Karpas-422 (cell line): ENCODE measurements at regions not wholly inside any gene's neighbourhood (a gene's known extent, or its start where the extent isn't known, plus 50 kb on each side); places are given as distances from the start of the nearest gene placed in this dataset.

Source experiments
- DNase-seq: peaks from one replicate; pipeline ENCODE4 v3.0.0-alpha.2; 2015
- H2AFZ ChIP-seq: fragments of 200-600 bp; sonication (generic); 2 replicates; pipeline ENCODE4 v1.6.1; 2014; ENCODE audit warnings: antibody characterized with exemption, low read length, mixed read lengths
- H3K27ac ChIP-seq: fragments of 200-600 bp; sonication (generic); 2 replicates; pipeline ENCODE4 v1.5.1; 2014; ENCODE audit warnings: mild to moderate bottlenecking, low read length, moderate library complexity
- H3K27me3 ChIP-seq: fragments of 200-600 bp; sonication (generic); 2 replicates; pipeline ENCODE4 v1.6.1; 2014; ENCODE audit warnings: low read length, mixed read lengths
- H3K36me3 ChIP-seq: fragments of 200-600 bp; sonication (generic); 2 replicates; pipeline ENCODE4 v1.6.1; 2014; ENCODE audit warnings: low read length, mixed read lengths; ENCODE audit not compliant: insufficient read depth
- H3K4me1 ChIP-seq: fragments of 200-600 bp; sonication (generic); 2 replicates; pipeline ENCODE4 v1.6.1; 2014; ENCODE audit warnings: mild to moderate bottlenecking, low read length, mixed read lengths
- H3K4me2 ChIP-seq: fragments of 200-600 bp; sonication (generic); 2 replicates; pipeline ENCODE4 v1.6.1; 2014; ENCODE audit warnings: low read length, low read depth, mild to moderate bottlenecking; ENCODE audit not compliant: poor library complexity, severe bottlenecking
- H3K4me3 ChIP-seq: fragments of 200-600 bp; sonication (generic); 2 replicates; pipeline ENCODE4 v1.5.1; 2014; ENCODE audit warnings: mild to moderate bottlenecking, antibody characterized with exemption, low read length, mixed read lengths
- H3K79me2 ChIP-seq: fragments of 200-600 bp; sonication (generic); 2 replicates; pipeline ENCODE4 v1.6.1; 2014; ENCODE audit warnings: mild to moderate bottlenecking, low read length, mixed read lengths
- H3K9ac ChIP-seq: fragments of 200-600 bp; sonication (generic); 2 replicates; pipeline ENCODE4 v1.6.0; 2014; ENCODE audit warnings: low read length
- H3K9me2 ChIP-seq: fragments of 200-600 bp; sonication (generic), shearing (Covaris generic); replicated peaks from 2 replicates; pipeline ENCODE4 v1.6.0; 2014; ENCODE audit warnings: mild to moderate bottlenecking, low read length, moderate library complexity; ENCODE audit not compliant: insufficient read depth
- H3K9me3 ChIP-seq: fragments of 300-700, 200-600 bp; sonication (generic); 2 replicates; pipeline ENCODE4 v1.6.1; 2014; ENCODE audit warnings: low read length, mixed read lengths
- H4K20me1 ChIP-seq: fragments of 200-600 bp; sonication (generic); 2 replicates; pipeline ENCODE4 v1.6.1; 2014; ENCODE audit warnings: mild to moderate bottlenecking, antibody characterized with exemption, low read length, low read depth; ENCODE audit not compliant: insufficient read depth

DNA sequence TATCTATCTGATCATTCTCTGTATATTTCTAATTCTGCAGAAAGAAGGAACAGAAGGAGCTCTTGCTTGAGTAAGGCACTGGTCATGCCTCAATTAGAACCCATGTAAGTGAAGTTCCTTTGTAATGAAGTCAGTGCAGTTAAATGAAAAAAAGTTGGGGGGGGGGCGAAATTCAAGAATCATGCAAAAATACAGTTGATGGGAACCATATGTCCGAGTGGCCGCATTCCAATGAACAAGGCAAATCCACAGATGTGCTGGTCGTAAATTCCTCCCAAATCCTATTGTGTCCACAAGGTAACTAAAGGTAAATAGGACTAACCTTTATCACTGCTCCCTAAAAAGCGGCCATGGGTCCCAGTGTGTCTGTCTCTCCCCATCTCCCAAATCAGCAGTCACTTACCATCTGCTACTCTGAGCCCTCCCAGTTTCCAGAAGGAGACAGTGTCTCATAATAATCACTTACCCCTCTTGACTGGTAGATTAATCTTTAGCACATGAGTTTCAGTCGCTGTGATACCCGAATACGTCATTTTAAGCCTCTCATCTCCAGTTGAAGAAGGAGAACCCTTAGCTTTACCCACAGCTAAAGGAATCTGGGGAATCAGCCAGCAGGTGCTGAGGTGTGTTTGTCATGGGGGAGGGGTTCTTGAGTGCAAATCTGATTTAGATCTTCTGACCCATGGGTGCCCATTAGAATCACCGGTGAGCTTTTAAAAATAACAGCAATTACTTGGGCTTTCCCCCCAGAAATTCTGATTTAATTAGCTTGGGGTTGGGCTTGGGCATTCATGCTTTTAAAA lies 56.3 kb upstream of the EPHB3 start:
- no peak overlapping the region for H2AFZ ChIP-seq
- no peak for DNase-seq
- H3K9me3 ChIP-seq = no peaks in the 10 kb centered on the region
- H4K20me1 ChIP-seq = no peaks in the 10 kb centered on the region
- H3K27me3 ChIP-seq = 0 out of 2 replicates have a peak, but pooled peaks cover 4% of the 10 kb centered on the region
- H3K9ac ChIP-seq = no peak overlapping the region
- H3K4me3 ChIP-seq = no peak overlapping the region
- H3K79me2 ChIP-seq = no peaks in the 10 kb centered on the region
- H3K4me1 ChIP-seq = peaks cover 7% of the 10 kb centered on the region
- no peaks in the 10 kb centered on the region for H3K36me3 ChIP-seq
- H3K9me2 ChIP-seq = no peaks in the 10 kb centered on the region
- H3K27ac ChIP-seq = no peak overlapping the region
- no peak overlapping the region for H3K4me2 ChIP-seq

DNA sequence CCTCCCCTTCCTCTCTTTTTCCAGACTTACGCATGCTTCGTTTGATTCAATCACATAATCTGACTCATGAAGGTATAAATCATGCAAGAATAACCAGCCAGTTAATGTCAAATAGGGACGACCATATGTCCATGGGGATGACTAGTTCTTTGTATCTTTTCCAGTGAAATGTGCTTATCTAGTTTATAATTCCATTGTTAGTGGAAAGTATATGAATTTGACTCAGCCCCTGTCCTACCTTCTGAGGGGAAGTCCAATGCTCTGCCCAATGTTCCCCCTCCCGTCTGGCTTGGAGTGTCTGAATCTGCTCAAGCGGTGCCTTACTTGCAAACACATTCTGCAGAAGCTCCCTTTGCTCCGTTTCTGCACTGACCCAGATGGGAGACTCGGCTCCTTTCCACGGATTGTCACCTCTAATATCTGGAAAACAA lies 55.0 kb upstream of the EPHB3 start:
- Histone ChIP-seq H4K20me1 (no peaks in the 10 kb centered on the region), H3K9ac (no peak overlapping the region), H3K27ac (no peak overlapping the region), H3K4me2 (no peak overlapping the region), H3K9me3 (no peaks in the 10 kb centered on the region), H3K4me3 (no peak overlapping the region), H3K79me2 (no peaks in the 10 kb centered on the region), H2AFZ (no peak overlapping the region), H3K4me1 (peaks cover 7% of the 10 kb centered on the region), H3K27me3 (0 out of 2 replicates have a peak, but pooled peaks cover 4% of the 10 kb centered on the region), H3K9me2 (no peaks in the 10 kb centered on the region), H3K36me3 (no peaks in the 10 kb centered on the region)
- no peak for DNase-seq

DNA sequence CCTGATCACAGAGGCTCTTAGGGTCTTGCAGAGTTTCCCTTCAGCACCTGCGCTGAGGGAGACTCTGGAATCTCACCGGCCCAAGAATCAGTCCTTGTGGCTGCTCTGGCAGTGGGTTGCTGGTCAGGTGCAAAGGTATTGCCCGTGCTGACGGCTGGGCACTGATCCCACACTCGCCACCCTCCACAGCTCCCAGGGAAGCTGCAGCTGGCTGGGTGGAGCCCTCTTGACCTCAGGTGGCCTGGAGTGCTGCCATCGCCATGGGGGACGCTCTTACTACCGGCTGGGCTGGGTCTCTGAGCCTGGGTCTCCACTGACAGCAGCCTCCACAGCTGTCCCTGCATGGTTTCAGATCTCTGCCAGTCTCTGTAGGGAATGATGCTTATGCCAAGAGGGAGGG lies 52.6 kb upstream of the EPHB3 start:
- Histone ChIP-seq H3K9me2 (no peaks in the 10 kb centered on the region), H2AFZ (no peak overlapping the region), H3K36me3 (no peaks in the 10 kb centered on the region), H3K79me2 (no peaks in the 10 kb centered on the region), H3K9me3 (no peaks in the 10 kb centered on the region), H3K4me2 (no peak overlapping the region), H3K4me3 (no peak overlapping the region), H3K4me1 (peaks cover 7% of the 10 kb centered on the region), H4K20me1 (no peaks in the 10 kb centered on the region), H3K27ac (no peak overlapping the region), H3K9ac (no peak overlapping the region), H3K27me3 (0 out of 2 replicates have a peak, but pooled peaks cover 4% of the 10 kb centered on the region)
- DNase-seq = no peak

DNA sequence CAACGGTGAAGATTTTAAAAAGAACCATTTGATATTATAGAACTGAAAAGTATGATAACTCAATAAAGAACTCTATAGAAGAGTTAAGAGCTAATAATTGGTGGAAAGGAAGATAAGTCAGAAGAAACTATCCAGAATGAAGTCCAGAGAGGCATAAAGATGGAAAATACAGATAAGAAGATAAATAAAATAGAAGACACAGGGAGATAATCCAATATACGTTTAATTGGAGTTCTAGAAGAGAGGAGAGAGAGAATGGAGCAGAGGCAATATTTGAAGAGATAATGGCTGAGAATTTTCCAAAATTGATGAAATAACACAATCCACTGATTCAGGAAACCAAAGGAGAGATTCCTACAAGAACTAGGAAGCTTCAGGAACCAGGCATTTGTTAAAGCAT lies 49.8 kb upstream of the EPHB3 start:
- no peak overlapping the region for H2AFZ ChIP-seq
- no peaks in the 10 kb centered on the region for H3K9me2 ChIP-seq
- H3K27me3 ChIP-seq = 0 out of 2 replicates have a peak, but pooled peaks cover 4% of the 10 kb centered on the region
- H3K4me2 ChIP-seq = no peak overlapping the region
- H3K4me3 ChIP-seq = no peak overlapping the region
- H3K9ac ChIP-seq = no peak overlapping the region
- no peaks in the 10 kb centered on the region for H3K79me2 ChIP-seq
- DNase-seq = no peak
- H4K20me1 ChIP-seq = no peaks in the 10 kb centered on the region
- peaks cover 7% of the 10 kb centered on the region for H3K4me1 ChIP-seq
- no peaks in the 10 kb centered on the region for H3K36me3 ChIP-seq
- no peaks in the 10 kb centered on the region for H3K9me3 ChIP-seq
- H3K27ac ChIP-seq = no peak overlapping the region
